Testis (tissue), 2 donors: ENCODE measurements at regions not wholly inside any gene's neighbourhood (a gene's known extent, or its start where the extent isn't known, plus 50 kb on each side); places are given as distances from the start of the nearest gene placed in this dataset.

Source experiments
- DNase-seq: peaks from one replicate; pipeline ENCODE4 v3.0.0-alpha.2; 2019
- H3K27ac ChIP-seq, 2 donors: fragments of 200-600 bp; sonication (generic); one replicate each; pipeline ENCODE4 v1.5.1; 2019
- H3K27me3 ChIP-seq: fragments of 200-600 bp; sonication (generic); one replicate; pipeline ENCODE4 v1.5.1; 2019
- H3K36me3 ChIP-seq: fragments of 200-600 bp; sonication (generic); one replicate; pipeline ENCODE4 v1.5.1; 2017; ENCODE audit warnings: low read depth; ENCODE audit errors: missing control alignments
- H3K4me1 ChIP-seq: fragments of 200-600 bp; sonication (generic); one replicate; pipeline ENCODE4 v1.5.1; 2019
- H3K4me3 ChIP-seq, 2 donors: fragments of 200-600 bp; sonication (generic); one replicate each; pipeline ENCODE4 v1.5.1; 2017 to 2019
- H3K9me3 ChIP-seq: fragments of 200-600 bp; sonication (generic); one replicate; pipeline ENCODE4 v1.5.1; 2017
- POLR2A ChIP-seq: fragments of 450-650 bp; IDR thresholded peaks from one replicate; pipeline ENCODE4 v1.6.1; 2017; ENCODE audit warnings: antibody characterized with exemption, mild to moderate bottlenecking, moderate library complexity
- WGBS, 2 donors: methylation state at CpG; one replicate each; pipeline ENCODE4 v1.1.5; 2018; 5-methylcytosine and 5-hydroxymethylcytosine counted together
- intact Hi-C: fragments of 100-400 bp; cut with DNase I; formaldehyde crosslinking; loops from one replicate; pipeline ENCODE4 v1.15.1; 2023; ENCODE audit warnings: low total_unique reads
- TF ChIP-seq, protein P1 (sequence below), 3 experiments: fragments of 450-650 bp in 2 of 3; fragments of 200-600 bp in 1 of 3; sonication (generic) in 1 of 3; IDR thresholded peaks; one replicate each; pipeline ENCODE4 v1.5.1; 2016 to 2019; ENCODE audit warnings: antibody characterized with exemption in 3 of 3, mild to moderate bottlenecking in 2 of 3, moderate library complexity in 1 of 3

DNA sequence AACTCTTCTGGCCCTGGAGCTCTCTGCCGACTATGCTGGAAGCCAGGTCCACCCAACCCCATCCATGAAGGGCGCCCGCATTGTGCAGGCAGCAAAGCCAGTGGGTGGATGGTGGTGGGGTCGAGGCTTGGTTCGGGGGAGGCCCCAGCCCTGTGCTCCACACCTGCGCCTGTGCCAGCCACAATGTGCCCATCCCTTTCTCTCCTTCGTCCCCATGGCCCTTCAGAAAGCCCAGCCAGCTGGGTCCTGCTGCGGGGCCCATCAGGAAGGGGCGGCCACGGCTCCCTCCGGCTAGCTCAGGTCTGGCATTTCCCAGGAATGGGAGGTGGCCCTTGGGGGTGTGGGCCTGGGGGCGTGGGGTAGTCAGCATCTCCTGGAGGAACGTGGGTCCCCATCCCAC lies 91.6 kb downstream of the HMX1 start:
- Histone ChIP-seq H3K27ac (no peak overlapping the region), H3K4me1 (no peaks in the 10 kb centered on the region), H3K36me3 (no peaks in the 10 kb centered on the region), H3K27me3 (no peaks in the 10 kb centered on the region), H3K9me3 (no peaks in the 10 kb centered on the region), H3K4me3 (no peak overlapping the region)
- TF ChIP-seq, protein P1, sequence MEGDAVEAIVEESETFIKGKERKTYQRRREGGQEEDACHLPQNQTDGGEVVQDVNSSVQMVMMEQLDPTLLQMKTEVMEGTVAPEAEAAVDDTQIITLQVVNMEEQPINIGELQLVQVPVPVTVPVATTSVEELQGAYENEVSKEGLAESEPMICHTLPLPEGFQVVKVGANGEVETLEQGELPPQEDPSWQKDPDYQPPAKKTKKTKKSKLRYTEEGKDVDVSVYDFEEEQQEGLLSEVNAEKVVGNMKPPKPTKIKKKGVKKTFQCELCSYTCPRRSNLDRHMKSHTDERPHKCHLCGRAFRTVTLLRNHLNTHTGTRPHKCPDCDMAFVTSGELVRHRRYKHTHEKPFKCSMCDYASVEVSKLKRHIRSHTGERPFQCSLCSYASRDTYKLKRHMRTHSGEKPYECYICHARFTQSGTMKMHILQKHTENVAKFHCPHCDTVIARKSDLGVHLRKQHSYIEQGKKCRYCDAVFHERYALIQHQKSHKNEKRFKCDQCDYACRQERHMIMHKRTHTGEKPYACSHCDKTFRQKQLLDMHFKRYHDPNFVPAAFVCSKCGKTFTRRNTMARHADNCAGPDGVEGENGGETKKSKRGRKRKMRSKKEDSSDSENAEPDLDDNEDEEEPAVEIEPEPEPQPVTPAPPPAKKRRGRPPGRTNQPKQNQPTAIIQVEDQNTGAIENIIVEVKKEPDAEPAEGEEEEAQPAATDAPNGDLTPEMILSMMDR (IDR thresholded peaks at IDR 0.05), result no peak
- TF ChIP-seq POLR2A, result no peak
- DNase-seq, result no peak
- intact Hi-C loops, result no loop called here
- 66% methylated on average over 13 of the region's 13 CpGs; no CpG with 5 or more reads in 1 of the 2 donors for WGBS, 2 donors

DNA sequence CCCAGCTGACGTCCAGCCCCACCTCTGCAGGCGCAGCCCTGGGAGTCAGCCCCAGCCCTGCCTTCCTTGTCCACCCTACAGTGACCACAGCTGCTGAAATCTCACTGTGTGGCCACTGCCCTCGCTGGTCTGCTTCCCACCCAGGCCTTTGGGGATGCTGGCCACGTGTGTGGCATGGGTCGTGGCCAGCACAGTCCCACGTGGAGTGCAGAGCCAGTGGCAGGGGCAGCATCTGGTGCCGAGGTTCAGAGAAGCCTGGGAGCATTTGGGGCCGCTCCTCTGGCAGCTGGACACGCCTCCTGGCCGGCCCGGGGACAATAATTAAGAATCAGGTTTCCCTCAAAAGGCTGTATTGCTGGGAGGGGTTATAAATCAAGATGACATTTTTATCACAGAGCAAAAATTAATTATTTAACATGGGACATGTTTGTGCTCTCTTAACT lies 92.1 kb downstream of the HMX1 start:
- no peaks in the 10 kb centered on the region for H3K27me3 ChIP-seq
- intact Hi-C loops, result no loop called here
- no peak for TF ChIP-seq POLR2A
- TF ChIP-seq, protein P1 (IDR thresholded peaks at IDR 0.05), result no peak
- no peaks in the 10 kb centered on the region for H3K36me3 ChIP-seq
- H3K9me3 ChIP-seq, result no peaks in the 10 kb centered on the region
- 34 to 39% methylated on average over 10 to 11 of the region's 11 CpGs for WGBS, 2 donors
- H3K4me1 ChIP-seq, result no peaks in the 10 kb centered on the region
- H3K4me3 ChIP-seq, result no peak overlapping the region
- DNase-seq, result no peak
- no peak overlapping the region for H3K27ac ChIP-seq

DNA sequence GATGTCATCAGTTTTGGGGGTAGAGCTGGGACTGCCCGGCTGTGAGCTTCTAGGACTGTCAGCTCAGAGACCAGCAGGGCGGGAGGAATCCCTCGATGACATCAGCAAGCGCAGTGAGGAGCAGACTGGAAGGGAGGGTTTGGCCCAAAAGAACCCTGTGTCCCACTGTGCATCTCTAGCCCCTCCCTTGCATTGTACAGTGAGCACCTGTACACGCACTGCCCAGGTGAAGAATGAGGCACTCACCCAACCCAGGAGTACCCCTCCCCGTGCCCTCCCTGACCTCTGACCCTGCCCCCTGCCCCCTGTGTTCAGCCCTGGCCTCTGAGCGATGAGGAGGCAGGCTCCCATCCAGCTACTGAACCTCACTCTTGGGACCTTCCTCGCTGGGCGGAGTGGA lies 92.9 kb downstream of the HMX1 start:
- TF ChIP-seq, protein P1 (IDR thresholded peaks at IDR 0.05), result no peak
- no peak for TF ChIP-seq POLR2A
- WGBS, 2 donors, result 70 to 73% methylated on average over 7 to 9 of the region's 9 CpGs
- intact Hi-C loops, result no loop called here
- no peak overlapping the region for H3K4me3 ChIP-seq
- no peak for DNase-seq
- H3K9me3 ChIP-seq, result no peaks in the 10 kb centered on the region
- no peaks in the 10 kb centered on the region for H3K4me1 ChIP-seq
- H3K27ac ChIP-seq, result no peak overlapping the region
- no peaks in the 10 kb centered on the region for H3K36me3 ChIP-seq
- H3K27me3 ChIP-seq, result no peaks in the 10 kb centered on the region

DNA sequence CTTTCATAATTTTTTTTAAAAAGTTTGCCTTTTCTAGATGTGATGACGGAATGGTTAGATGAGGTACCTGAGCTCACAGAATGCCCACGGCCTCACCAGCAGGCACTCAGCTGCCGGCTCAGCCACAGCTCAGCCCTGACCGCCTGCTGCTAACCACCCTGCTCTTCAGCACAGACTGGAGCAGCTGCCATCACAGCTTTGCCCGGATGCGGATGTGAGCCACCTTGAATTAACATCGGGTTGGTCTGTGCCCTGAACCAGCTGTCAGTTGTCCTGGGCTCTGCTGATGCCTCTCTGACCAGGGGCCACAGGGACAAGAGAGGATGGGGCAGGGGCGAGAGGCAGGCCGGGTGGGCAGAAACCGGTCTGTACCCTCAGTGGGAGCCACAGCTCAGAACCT lies 93.3 kb downstream of the HMX1 start:
- Histone ChIP-seq H3K36me3 (no peaks in the 10 kb centered on the region), H3K27ac (no peak overlapping the region), H3K4me1 (no peaks in the 10 kb centered on the region), H3K4me3 (no peak overlapping the region), H3K27me3 (no peaks in the 10 kb centered on the region), H3K9me3 (no peaks in the 10 kb centered on the region)
- 55 to 78% methylated on average over 4 to 10 of the region's 10 CpGs for WGBS, 2 donors
- no peak for TF ChIP-seq POLR2A
- TF ChIP-seq, protein P1 (IDR thresholded peaks at IDR 0.05), result no peak
- intact Hi-C loops, result no loop called here
- no peak for DNase-seq

DNA sequence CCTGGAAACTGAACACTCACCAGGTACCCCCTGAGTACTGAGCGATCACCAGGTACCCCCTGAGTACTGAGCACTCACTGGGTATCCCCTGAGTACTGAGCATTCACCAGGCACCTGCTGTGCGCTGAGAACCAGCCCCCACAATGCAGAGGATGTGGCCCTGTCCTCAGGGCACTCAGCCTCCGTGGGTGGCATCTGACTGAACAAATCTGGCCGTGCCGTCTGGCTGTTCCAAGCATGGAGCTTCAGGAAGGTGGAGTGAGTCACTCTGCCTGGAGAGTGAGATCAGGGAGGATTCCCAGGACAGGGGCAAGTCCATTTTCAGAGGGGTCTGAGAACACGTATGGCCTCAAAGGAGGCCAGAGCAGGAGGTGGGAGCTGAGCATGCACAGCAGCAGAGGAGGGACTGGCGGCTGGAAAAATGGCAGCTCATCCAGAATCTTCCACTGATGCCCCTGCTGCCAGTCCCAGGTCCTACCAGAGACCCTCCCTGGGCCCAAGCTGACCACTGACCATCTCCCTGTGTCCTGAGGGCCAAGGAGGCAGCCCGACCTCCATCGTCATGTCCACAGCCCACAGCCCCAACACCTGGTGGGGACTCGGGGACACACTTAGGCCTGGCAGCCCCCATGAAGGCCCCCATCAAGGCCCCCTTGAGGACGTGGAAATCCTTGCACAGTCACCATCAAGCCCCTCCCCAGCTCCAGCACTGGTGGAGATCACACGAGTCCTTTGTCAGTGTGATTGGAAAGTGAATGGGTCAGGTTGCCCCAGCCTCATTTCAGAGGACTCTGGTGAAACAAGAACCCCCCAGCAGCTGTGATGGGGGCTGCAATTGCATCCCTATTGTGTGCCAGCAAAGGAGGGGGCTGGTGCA lies 94.1 kb downstream of the HMX1 start:
- Histone ChIP-seq H3K4me3 (no peak overlapping the region), H3K9me3 (no peaks in the 10 kb centered on the region), H3K36me3 (no peaks in the 10 kb centered on the region), H3K27me3 (no peaks in the 10 kb centered on the region), H3K27ac (no peak overlapping the region), H3K4me1 (no peaks in the 10 kb centered on the region)
- intact Hi-C loops, result no loop called here
- no peak for DNase-seq
- WGBS, 2 donors, result 78 to 79% methylated on average over 7 to 12 of the region's 12 CpGs
- TF ChIP-seq, protein P1 (IDR thresholded peaks at IDR 0.05), result no peak
- no peak for TF ChIP-seq POLR2A
